H1 (cell line): ENCODE measurements at regions not wholly inside any gene's neighbourhood (a gene's known extent, or its start where the extent isn't known, plus 50 kb on each side); places are given as distances from the start of the nearest gene placed in this dataset.

ENCODE experiments used
- CTCF ChIA-PET: fragments of 300-600 bp; sonication (Branson Sonifier 250); formaldehyde crosslinking; loops from one replicate; lab custom pipeline; 2021; ENCODE audit not compliant: partially characterized antibody; lab: Charles Lee
- POLR2A ChIA-PET: fragments of 300-600 bp; sonication (Branson Sonifier 250); formaldehyde crosslinking; loops from one replicate; lab custom pipeline; 2021; ENCODE audit warnings: inconsistent platforms; ENCODE audit not compliant: partially characterized antibody; lab: Charles Lee
- DNase-seq, 2 experiments: peaks; one replicate each; pipeline versions ENCODE4 v3.0.0 to v3.0.0-alpha.2; 2010 to 2022; ENCODE audit warnings: low spot score in 2 of 2, low read depth in 1 of 2, mixed read lengths in 1 of 2
- FAIRE-seq: peaks from 2 replicates; lab custom pipeline; 2011; peaks lifted over from hg19 to GRCh38; lab: Jason Lieb, UNC
- H2AFZ ChIP-seq: 2 replicates; pipeline ENCODE4 v1.8.1; 2012; ENCODE audit warnings: low read length, inconsistent platforms
- H2AK5ac ChIP-seq: 2 replicates; pipeline ENCODE4 v1.6.1; 2013; ENCODE audit warnings: low read depth, low read length
- H2BK120ac ChIP-seq: replicated peaks from 2 replicates; pipeline ENCODE3; 2013; ENCODE audit warnings: low read depth, low read length, inconsistent platforms
- H2BK12ac ChIP-seq: 2 replicates; pipeline ENCODE4 v1.6.1; 2013; ENCODE audit warnings: low read depth, low read length
- H2BK15ac ChIP-seq: 2 replicates; pipeline ENCODE4 v1.6.1; 2013; ENCODE audit warnings: low read length
- H2BK20ac ChIP-seq: 2 replicates; pipeline ENCODE4 v1.6.1; 2013; ENCODE audit warnings: low read length
- H2BK5ac ChIP-seq: 2 replicates; pipeline ENCODE4 v1.6.1; 2013; ENCODE audit warnings: low read depth, low read length
- H3K14ac ChIP-seq: 2 replicates; pipeline ENCODE4 v1.6.1; 2013; ENCODE audit warnings: inconsistent platforms; ENCODE audit not compliant: insufficient read length
- H3K18ac ChIP-seq: 2 replicates; pipeline ENCODE4 v1.6.1; 2013; ENCODE audit warnings: low read length; ENCODE audit errors: extremely low read depth
- H3K23ac ChIP-seq: 2 replicates; pipeline ENCODE4 v1.6.1; 2013; ENCODE audit warnings: inconsistent platforms; ENCODE audit not compliant: insufficient read length
- H3K23me2 ChIP-seq: 2 replicates; pipeline ENCODE4 v1.6.1; 2013; ENCODE audit warnings: low read depth, low read length
- H3K27ac ChIP-seq: 2 replicates; pipeline ENCODE4 v1.6.1; 2011; ENCODE audit warnings: low read depth, low read length, inconsistent platforms
- H3K27me3 ChIP-seq, 4 experiments: replicated peaks in 1 of 4; 1 replicate in 1 of 4; 2 replicates in 3 of 4; pipeline versions ENCODE4 v1.6.1 to v1.8.1; 2011 to 2013; ENCODE audit warnings: low read length in 3 of 4, mild to moderate bottlenecking in 3 of 4, inconsistent platforms in 2 of 4, mixed read lengths in 2 of 4, moderate library complexity in 1 of 4; ENCODE audit not compliant: control insufficient read depth in 3 of 4, insufficient read depth in 3 of 4; ENCODE audit errors: extremely low read depth in 1 of 4
- H3K36me3 ChIP-seq, 4 experiments: 2 replicates each; pipeline versions ENCODE4 v1.6.1 to v1.8.1; 2011 to 2013; ENCODE audit warnings: mild to moderate bottlenecking in 4 of 4, low read length in 3 of 4, moderate library complexity in 2 of 4, control low read depth in 1 of 4, inconsistent platforms in 1 of 4; ENCODE audit not compliant: insufficient read depth in 4 of 4, control insufficient read depth in 2 of 4
- H3K4ac ChIP-seq: replicated peaks from 2 replicates; pipeline ENCODE3; 2013; ENCODE audit warnings: low read length, low read depth, mixed read lengths, inconsistent platforms; ENCODE audit not compliant: insufficient read length
- H3K4me1 ChIP-seq, 4 experiments: replicated peaks in 1 of 4; 1 replicate in 1 of 4; 2 replicates in 3 of 4; pipeline versions ENCODE4 v1.6.1 to v1.8.1; 2011 to 2013; ENCODE audit warnings: low read length in 3 of 4, inconsistent platforms in 2 of 4, mixed read lengths in 1 of 4; ENCODE audit not compliant: insufficient read depth in 4 of 4, control insufficient read depth in 3 of 4
- H3K4me2 ChIP-seq, 2 experiments: 2 replicates each; pipeline versions ENCODE4 v1.6.1 to v1.8.1; 2011 to 2013; ENCODE audit warnings: low read depth in 2 of 2, low read length in 2 of 2, control low read depth in 1 of 2, inconsistent platforms in 1 of 2, mild to moderate bottlenecking in 1 of 2; ENCODE audit not compliant: insufficient read depth in 1 of 2
- H3K4me3 ChIP-seq, 4 experiments: fragments of 200-600, 300-600 bp in 1 of 4; sonication (generic), shearing (Covaris generic), sonication (Bioruptor Twin) in 1 of 4; 2 replicates each; pipeline versions ENCODE4 v1.5.1 to v1.8.1; 2011 to 2016; ENCODE audit warnings: low read length in 4 of 4, low read depth in 3 of 4, control low read depth in 2 of 4, inconsistent platforms in 2 of 4, mild to moderate bottlenecking in 2 of 4, mixed read lengths in 1 of 4, moderate library complexity in 1 of 4; ENCODE audit not compliant: insufficient read depth in 2 of 4; ENCODE audit errors: extremely low read depth in 1 of 4
- H3K56ac ChIP-seq: replicated peaks from 2 replicates; pipeline ENCODE3; 2013; ENCODE audit warnings: low read depth, mild to moderate bottlenecking, mixed read lengths, low read length, inconsistent platforms; ENCODE audit not compliant: insufficient read length
- H3K79me1 ChIP-seq: 2 replicates; pipeline ENCODE4 v1.6.1; 2013; ENCODE audit warnings: low read depth, low read length, control low read depth
- H3K79me2 ChIP-seq, 2 experiments: 2 replicates each; pipeline versions ENCODE4 v1.6.1 to v1.8.1; 2012 to 2013; ENCODE audit warnings: low read length in 2 of 2, mild to moderate bottlenecking in 2 of 2, inconsistent platforms in 1 of 2; ENCODE audit not compliant: insufficient read depth in 2 of 2, control insufficient read depth in 1 of 2
- H3K9ac ChIP-seq, 4 experiments: replicated peaks in 1 of 4; 1 replicate in 1 of 4; 2 replicates in 3 of 4; pipeline versions ENCODE4 v1.6.1 to v1.8.1; 2011 to 2013; ENCODE audit warnings: low read depth in 3 of 4, low read length in 3 of 4, control low read depth in 2 of 4, mild to moderate bottlenecking in 2 of 4, moderate library complexity in 2 of 4, inconsistent platforms in 1 of 4; ENCODE audit errors: extremely low read depth in 1 of 4
- H3K9me3 ChIP-seq, 2 experiments: 2 replicates each; pipeline versions ENCODE4 v1.6.1 to v1.8.1; 2012 to 2013; ENCODE audit warnings: mild to moderate bottlenecking in 2 of 2, moderate library complexity in 2 of 2, control low read depth in 1 of 2, inconsistent platforms in 1 of 2, low read depth in 1 of 2, low read length in 1 of 2, mixed read lengths in 1 of 2; ENCODE audit not compliant: insufficient read depth in 2 of 2
- H4K20me1 ChIP-seq, 2 experiments: replicated peaks in 1 of 2; 2 replicates each; pipeline versions ENCODE3 to v1.8.1; 2011 to 2013; ENCODE audit warnings: inconsistent platforms in 2 of 2, low read length in 2 of 2, mild to moderate bottlenecking in 1 of 2; ENCODE audit not compliant: insufficient read depth in 2 of 2, control insufficient read depth in 1 of 2
- H4K5ac ChIP-seq: 2 replicates; pipeline ENCODE4 v1.6.1; 2013; ENCODE audit warnings: low read length, low read depth, mixed read lengths, inconsistent platforms; ENCODE audit not compliant: insufficient read length
- H4K8ac ChIP-seq: 2 replicates; pipeline ENCODE4 v1.8.0; 2013; ENCODE audit warnings: mild to moderate bottlenecking, moderate library complexity, low read length, inconsistent platforms; ENCODE audit not compliant: insufficient read depth; ENCODE audit errors: extremely low read depth
- H4K91ac ChIP-seq: replicated peaks from 2 replicates; pipeline ENCODE3; 2013; ENCODE audit warnings: low read length, mixed read lengths, inconsistent platforms; ENCODE audit not compliant: insufficient read length
- ATF3 ChIP-seq: IDR thresholded peaks from 2 replicates; pipeline ENCODE4 v1.6.1; 2011; ENCODE audit warnings: low read depth, mild to moderate bottlenecking, low read length; ENCODE audit not compliant: insufficient read depth
- WGBS, 2 experiments: shearing (Covaris generic) in 1 of 2; methylation state at CpG; one replicate each; pipeline versions ENCODE4 v1.1.6 to v1.1.7; 2013 to 2015; ENCODE audit warnings: low lambda C conversion rate in 2 of 2, mixed read lengths in 2 of 2, inconsistent platforms in 1 of 2, low coverage in 1 of 2, missing lambda C conversion rate in 1 of 2; ENCODE audit not compliant: insufficient replicate concordance in 2 of 2, insufficient coverage in 1 of 2, insufficient read length in 1 of 2; ENCODE audit errors: extremely low coverage in 1 of 2, missing lambda C conversion rate in 1 of 2; 5-methylcytosine and 5-hydroxymethylcytosine counted together

GRCh38 chr5:67903121-67903520 lies 312.4 kb upstream of the PIK3R1 start:
- Histone ChIP-seq H3K9me3 (no peaks in the 10 kb centered on the region), H3K27ac (no peak overlapping the region), H2BK12ac (no peak overlapping the region), H2BK20ac (no peak overlapping the region), H4K20me1 (no peaks in the 10 kb centered on the region), H2BK5ac (no peak overlapping the region), H3K36me3 (no peaks in the 10 kb centered on the region), H3K23me2 (no peaks in the 10 kb centered on the region), H3K27me3 (no peaks in the 10 kb centered on the region), H3K4me3 (no peak overlapping the region), H2BK120ac (no peak overlapping the region), H3K9ac (no peak overlapping the region), H4K5ac (no peak overlapping the region), H2AFZ (no peak overlapping the region), H4K8ac (no peak overlapping the region), H2BK15ac (no peak overlapping the region), H3K4ac (no peak overlapping the region), H3K79me2 (no peaks in the 10 kb centered on the region), H3K14ac (no peak overlapping the region), H3K56ac (no peak overlapping the region), H3K18ac (no peak overlapping the region), H4K91ac (no peak overlapping the region), H3K4me2 (no peak overlapping the region), H3K4me1 (no peaks in the 10 kb centered on the region), H2AK5ac (no peak overlapping the region), H3K79me1 (no peaks in the 10 kb centered on the region), H3K23ac (no peak overlapping the region)
- FAIRE-seq (no peak), DNase-seq (no peak)
- TF ChIP-seq ATF3: no peak
- 93% methylated on average over 2 of the region's 2 CpGs; no CpG with 5 or more reads in 1 of the 2 experiments for WGBS, 2 experiments
- CTCF ChIA-PET: no interaction called here
- POLR2A ChIA-PET: no interaction called here
